Lower lobe of right lung (tissue), 2 donors: ENCODE measurements at regions not wholly inside any gene's neighbourhood (a gene's known extent, or its start where the extent isn't known, plus 50 kb on each side); places are given as distances from the start of the nearest gene placed in this dataset.

ENCODE experiments used
- ATAC-seq, 2 donors: fragments of 200-7000 bp; cut with Tn5 transposase; one replicate each; pipeline ENCODE4 v1.9.1; 2020 to 2022; ENCODE audit warnings: mild to moderate bottlenecking in 2 of 2, moderate library complexity in 2 of 2
- DNase-seq: peaks from one replicate; pipeline ENCODE4 v3.0.0-alpha.2; 2020
- H3K27ac ChIP-seq: fragments of 200-600 bp; one replicate; pipeline ENCODE4 v1.8.0; 2022
- H3K27me3 ChIP-seq: fragments of 200-600 bp; one replicate; pipeline ENCODE4 v1.8.0; 2022; ENCODE audit warnings: low read depth
- H3K36me3 ChIP-seq: fragments of 200-600 bp; one replicate; pipeline ENCODE4 v1.8.0; 2022; ENCODE audit warnings: mild to moderate bottlenecking
- H3K4me1 ChIP-seq: fragments of 200-600 bp; one replicate; pipeline ENCODE4 v1.8.0; 2022
- H3K4me3 ChIP-seq: fragments of 200-600 bp; one replicate; pipeline ENCODE4 v1.8.0; 2022; ENCODE audit warnings: mild to moderate bottlenecking
- H3K9me3 ChIP-seq: fragments of 200-600 bp; one replicate; pipeline ENCODE4 v1.8.0; 2022
- CTCF ChIP-seq: fragments of 200-600 bp; IDR thresholded peaks from one replicate; pipeline ENCODE4 v1.8.0; 2022; ENCODE audit warnings: antibody characterized with exemption, mild to moderate bottlenecking
- intact Hi-C: fragments of 100-400 bp; cut with DNase I; formaldehyde crosslinking; loops from one replicate; pipeline ENCODE4 v1.11.0; 2022
- donor health status: DM: no; HTN: yes; CAD: no; lungs with severe emphysema.

DNA sequence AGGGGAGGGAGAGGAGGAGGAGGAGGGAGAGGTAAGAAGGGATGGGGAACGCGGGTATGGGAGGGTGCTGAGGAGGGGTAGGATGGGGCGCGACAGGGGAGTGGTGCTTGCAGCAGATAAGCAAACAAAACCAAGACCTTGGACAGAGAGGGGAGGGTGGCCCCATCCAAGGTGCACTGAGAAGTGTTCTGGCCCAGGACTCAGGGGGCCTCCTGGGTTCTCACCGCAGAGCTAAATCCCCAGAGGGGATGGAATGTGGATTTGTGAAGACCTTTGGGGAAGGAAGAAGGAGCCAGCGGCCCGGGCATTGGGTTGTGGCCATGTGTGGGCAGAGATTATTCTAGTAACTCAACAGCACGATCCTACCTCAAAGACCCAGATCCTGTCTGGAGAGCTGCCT, 90.9 kb upstream of the LINC01488 start:
- Histone ChIP-seq H3K27me3 (no peaks in the 10 kb centered on the region), H3K4me3 (no peak overlapping the region), H3K27ac (no peak overlapping the region), H3K4me1 (no peaks in the 10 kb centered on the region), H3K36me3 (no peaks in the 10 kb centered on the region), H3K9me3 (peaks cover 16% of the 10 kb centered on the region)
- intact Hi-C loops = no loop called here
- no peak for DNase-seq
- no peak for ATAC-seq
- no peak for TF ChIP-seq CTCF

GRCh38 chr11:69391192-69392103, 90.0 kb upstream of the LINC01488 start:
- TF ChIP-seq CTCF = no peak

DNA sequence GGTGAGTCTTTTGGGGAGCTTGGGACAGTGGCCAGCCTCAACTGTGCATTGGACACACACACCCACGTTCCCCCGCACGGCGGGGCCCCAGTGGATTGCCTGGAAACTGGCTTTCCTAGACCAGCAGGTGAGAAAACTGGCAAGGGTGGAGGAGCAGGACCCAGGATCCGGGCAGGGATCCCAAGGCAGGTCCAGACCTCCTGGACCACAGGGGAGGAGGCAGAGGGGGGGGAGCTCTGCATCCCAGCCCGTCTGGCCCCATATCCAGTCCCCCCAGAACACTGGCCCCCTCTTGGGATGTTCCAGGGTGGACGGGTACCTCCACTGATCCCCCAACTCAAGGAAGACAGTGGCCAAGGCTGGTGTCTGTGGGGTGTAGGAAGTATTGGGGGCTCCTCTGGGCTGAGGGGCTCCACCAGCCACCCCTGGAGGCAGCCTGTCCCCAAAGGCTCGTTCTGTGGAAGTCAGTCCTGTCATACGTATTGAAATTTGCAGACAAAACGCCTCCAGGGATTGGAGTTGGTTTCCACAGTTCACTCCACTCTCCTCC, 89.3 kb upstream of the LINC01488 start:
- ATAC-seq (no peak), DNase-seq (no peak)
- TF ChIP-seq CTCF = no peak
- no peaks in the 10 kb centered on the region for H3K36me3 ChIP-seq
- intact Hi-C loops = no loop called here
- H3K9me3 ChIP-seq = peaks cover 16% of the 10 kb centered on the region
- H3K27ac ChIP-seq = no peak overlapping the region
- no peaks in the 10 kb centered on the region for H3K4me1 ChIP-seq
- no peak overlapping the region for H3K4me3 ChIP-seq
- H3K27me3 ChIP-seq = no peaks in the 10 kb centered on the region

More at GRCh38 chr11:69391192-69392103, 90.0 kb upstream of the LINC01488 start:
- H3K36me3 ChIP-seq = no peaks in the 10 kb centered on the region
- peaks cover 16% of the 10 kb centered on the region for H3K9me3 ChIP-seq
- H3K27ac ChIP-seq = no peak overlapping the region
- H3K4me3 ChIP-seq = no peak overlapping the region
- no peak for ATAC-seq
- no peaks in the 10 kb centered on the region for H3K27me3 ChIP-seq
- no peaks in the 10 kb centered on the region for H3K4me1 ChIP-seq
- DNase-seq = no peak
- intact Hi-C loops = no loop called here

GRCh38 chr11:69393178-69393832, 88.2 kb upstream of the LINC01488 start:
- Histone ChIP-seq H3K4me1 (no peaks in the 10 kb centered on the region), H3K9me3 (peaks cover 8% of the 10 kb centered on the region), H3K4me3 (no peak overlapping the region), H3K27ac (no peak overlapping the region), H3K36me3 (no peaks in the 10 kb centered on the region), H3K27me3 (no peaks in the 10 kb centered on the region)
- DNase-seq (no peak), ATAC-seq (no peak)
- intact Hi-C loops = no loop called here
- TF ChIP-seq CTCF = no peak

DNA sequence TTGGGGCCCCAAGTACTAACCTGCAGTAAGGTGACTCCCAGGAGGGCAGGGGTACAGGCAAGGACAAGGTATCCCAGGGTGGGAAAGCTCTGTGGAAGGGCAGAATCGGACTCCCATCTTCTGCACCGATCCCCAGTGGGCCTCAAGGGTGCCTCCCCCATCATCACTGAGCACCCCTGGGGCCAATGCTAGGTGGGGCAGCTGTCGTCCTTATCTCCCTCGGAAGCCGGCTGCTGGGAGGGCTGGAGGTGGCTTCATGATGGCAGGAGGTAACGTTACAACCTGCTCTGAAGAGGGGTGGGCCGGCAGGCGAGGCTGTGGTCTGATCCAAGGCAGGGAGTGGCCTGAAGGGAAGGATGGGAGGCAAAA, 87.6 kb upstream of the LINC01488 start:
- no peak overlapping the region for H3K4me3 ChIP-seq
- H3K4me1 ChIP-seq = no peaks in the 10 kb centered on the region
- H3K27me3 ChIP-seq = no peaks in the 10 kb centered on the region
- H3K36me3 ChIP-seq = no peaks in the 10 kb centered on the region
- H3K27ac ChIP-seq = no peak overlapping the region
- ATAC-seq (no peak), DNase-seq (no peak)
- no peak for TF ChIP-seq CTCF
- intact Hi-C loops = no loop called here
- peaks cover 3% of the 10 kb centered on the region for H3K9me3 ChIP-seq
